ENCODE measurements at regions not wholly inside any gene's neighbourhood (a gene's known extent, or its start where the extent isn't known, plus 50 kb on each side); places are given as distances from the start of the nearest gene placed in this dataset.
A peak's percentile ranks its signal among the peaks of the same experiment; 100 is the strongest.

DNA sequence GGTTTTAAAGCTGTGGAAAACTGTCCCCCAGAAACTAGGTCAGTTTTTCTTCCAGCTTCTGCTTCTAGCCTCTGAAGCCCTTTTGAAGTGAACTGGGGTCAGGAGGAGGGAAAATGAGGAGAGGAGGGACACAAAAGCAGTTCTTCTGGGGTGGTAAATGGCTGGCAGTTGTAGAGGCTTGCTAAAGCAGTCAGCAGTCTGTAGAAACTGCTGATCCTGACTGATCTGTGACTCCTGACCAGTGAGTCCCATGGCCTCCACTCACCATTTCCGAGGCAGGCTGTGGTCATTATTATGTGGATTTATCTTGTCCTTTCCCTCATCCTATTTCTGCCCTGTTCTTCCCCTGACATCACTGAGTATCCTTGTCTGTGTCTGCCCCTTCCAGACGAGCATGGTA lies 276.4 kb upstream of the ROPN1 start:
- Histone ChIP-seq H3K27me3 (no peaks in the 10 kb centered on the region), H3K36me3 (peaks cover 7% of the 10 kb centered on the region), H3K4me2 (no peak overlapping the region; the same call in 1 of the 2 replicates), H3K27ac (no peak overlapping the region), H3K4me3 (no peak overlapping the region), H3K9ac (no peak overlapping the region), H3K4me1 (peaks cover 55% of the 10 kb centered on the region), H4K20me1 (no peaks in the 10 kb centered on the region), H3K9me3 (no peaks in the 10 kb centered on the region)
- TF ChIP-seq Cebpa-rat (IDR thresholded peaks at IDR 0.05), result no peak

DNA sequence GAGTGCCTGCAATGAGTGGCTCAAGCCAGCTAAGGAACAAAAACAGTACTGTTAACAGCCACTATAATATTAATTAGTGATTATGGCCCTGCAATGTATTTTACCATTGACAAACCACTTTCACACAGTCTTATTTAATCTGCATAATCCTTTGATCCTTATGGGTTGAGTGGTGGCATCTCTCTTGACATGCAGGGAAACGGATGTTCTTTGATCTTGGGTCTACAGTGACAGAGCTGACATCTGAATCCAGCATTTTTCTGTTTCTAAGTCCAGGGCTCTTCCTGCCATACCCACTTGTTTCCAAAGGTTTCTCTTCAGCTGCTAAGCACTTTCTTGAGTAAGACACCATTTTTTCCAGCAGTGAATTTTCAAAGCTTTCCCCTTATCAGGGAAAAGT lies 277.7 kb upstream of the ROPN1 start:
- peak overlapping the region; percentile 21 for H3K4me2 ChIP-seq
- H3K27me3 ChIP-seq, result no peaks in the 10 kb centered on the region
- no peaks in the 10 kb centered on the region for H4K20me1 ChIP-seq
- no peak overlapping the region for H3K4me3 ChIP-seq
- H3K9me3 ChIP-seq, result no peaks in the 10 kb centered on the region
- H3K4me1 ChIP-seq, result peaks cover 64% of the 10 kb centered on the region
- TF ChIP-seq Cebpa-rat (IDR thresholded peaks at IDR 0.05), result no peak
- H3K27ac ChIP-seq, result no peak overlapping the region
- no peak overlapping the region for H3K9ac ChIP-seq
- H3K36me3 ChIP-seq, result peaks cover 11% of the 10 kb centered on the region

DNA sequence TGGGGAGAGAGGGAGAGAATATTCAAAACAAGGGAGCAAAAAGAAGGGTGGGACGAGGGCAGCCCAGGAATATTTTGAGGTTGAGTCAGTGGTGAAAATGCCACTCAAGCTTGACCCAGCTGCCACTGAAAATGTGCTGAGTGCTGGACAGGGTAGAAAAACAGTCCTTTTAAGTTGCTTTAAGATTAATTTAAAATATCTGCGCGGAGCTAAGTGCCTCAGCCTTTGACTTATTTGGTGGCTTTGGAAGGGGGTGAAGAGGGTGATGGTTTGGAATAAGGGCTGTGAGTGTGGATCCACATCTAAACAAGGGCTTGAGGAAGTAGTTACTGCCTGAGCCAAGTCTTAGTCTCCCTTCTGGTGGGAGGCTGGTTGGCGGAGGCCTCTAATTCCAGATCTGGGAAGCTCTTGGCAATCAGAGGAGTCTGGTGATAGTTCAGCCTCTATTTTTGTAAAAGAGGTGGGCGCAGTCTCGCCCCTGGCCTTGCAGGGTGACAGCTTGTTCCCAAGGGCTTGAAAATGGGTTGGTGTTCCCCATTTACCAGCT lies 280.8 kb upstream of the ROPN1 start:
- Histone ChIP-seq H3K4me1 (peaks cover 70% of the 10 kb centered on the region), H3K4me2 (peak overlapping the region; percentile 63), H3K27ac (peak overlapping the region; percentile 36; the same call in 1 of the 2 replicates), H3K9me3 (no peaks in the 10 kb centered on the region), H4K20me1 (no peaks in the 10 kb centered on the region), H3K27me3 (no peaks in the 10 kb centered on the region), H3K4me3 (no peak overlapping the region), H3K9ac (no peak overlapping the region), H3K36me3 (peaks cover 11% of the 10 kb centered on the region)
- no peak for TF ChIP-seq Cebpa-rat (IDR thresholded peaks at IDR 0.05)

DNA sequence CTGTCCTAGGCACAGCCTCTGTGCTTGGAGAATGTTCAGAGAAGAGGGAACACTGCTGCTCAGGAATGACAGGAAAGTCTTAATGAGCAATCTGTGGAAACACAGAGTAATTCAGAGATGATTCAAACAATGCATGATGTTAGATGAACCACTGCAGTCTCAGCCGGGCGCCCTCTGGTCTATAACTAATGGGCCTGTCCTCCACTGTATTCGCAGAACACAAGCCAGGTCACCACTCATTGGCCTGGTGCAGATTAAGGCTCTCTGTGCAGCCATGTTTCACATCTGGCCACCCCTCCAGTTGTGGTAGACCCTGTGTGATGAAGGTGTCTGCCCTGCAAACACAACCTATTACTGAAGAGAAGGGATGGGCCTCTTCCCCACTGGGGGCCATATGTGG lies 281.7 kb upstream of the ROPN1 start:
- Histone ChIP-seq H3K9me3 (no peaks in the 10 kb centered on the region), H3K4me2 (peak overlapping the region; percentile 63; the same call in 1 of the 2 replicates), H3K9ac (no peak overlapping the region), H3K27ac (no peak overlapping the region), H4K20me1 (no peaks in the 10 kb centered on the region), H3K4me1 (peaks cover 68% of the 10 kb centered on the region), H3K36me3 (peaks cover 9% of the 10 kb centered on the region), H3K4me3 (no peak overlapping the region), H3K27me3 (no peaks in the 10 kb centered on the region)
- TF ChIP-seq Cebpa-rat (IDR thresholded peaks at IDR 0.05), result no peak

DNA sequence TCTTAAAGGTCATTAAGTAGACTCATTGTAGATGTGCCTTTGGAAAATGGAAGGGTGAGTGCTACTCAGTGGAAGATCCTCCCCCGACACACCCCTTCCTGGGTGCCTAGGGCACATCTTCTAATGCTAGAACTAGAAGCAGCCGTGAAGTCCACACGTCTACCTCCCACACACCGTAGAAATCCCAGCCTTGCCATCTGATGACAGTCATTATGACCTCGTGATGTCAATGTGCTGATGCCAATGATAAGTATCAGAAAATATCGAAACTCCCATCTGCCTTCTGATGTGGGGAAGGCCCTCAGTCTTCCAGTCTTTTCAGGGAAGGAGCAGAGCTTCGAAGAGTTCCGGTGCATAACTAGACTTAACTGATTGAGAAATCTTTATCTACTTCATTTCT lies 282.1 kb upstream of the ROPN1 start:
- H4K20me1 ChIP-seq, result no peaks in the 10 kb centered on the region
- no peak overlapping the region for H3K9ac ChIP-seq
- H3K4me3 ChIP-seq, result no peak overlapping the region
- no peak for TF ChIP-seq Cebpa-rat (IDR thresholded peaks at IDR 0.05)
- H3K27me3 ChIP-seq, result no peaks in the 10 kb centered on the region
- no peak overlapping the region for H3K27ac ChIP-seq
- peaks cover 5% of the 10 kb centered on the region for H3K36me3 ChIP-seq
- no peak overlapping the region for H3K4me2 ChIP-seq
- H3K4me1 ChIP-seq, result peaks cover 64% of the 10 kb centered on the region
- no peaks in the 10 kb centered on the region for H3K9me3 ChIP-seq

DNA sequence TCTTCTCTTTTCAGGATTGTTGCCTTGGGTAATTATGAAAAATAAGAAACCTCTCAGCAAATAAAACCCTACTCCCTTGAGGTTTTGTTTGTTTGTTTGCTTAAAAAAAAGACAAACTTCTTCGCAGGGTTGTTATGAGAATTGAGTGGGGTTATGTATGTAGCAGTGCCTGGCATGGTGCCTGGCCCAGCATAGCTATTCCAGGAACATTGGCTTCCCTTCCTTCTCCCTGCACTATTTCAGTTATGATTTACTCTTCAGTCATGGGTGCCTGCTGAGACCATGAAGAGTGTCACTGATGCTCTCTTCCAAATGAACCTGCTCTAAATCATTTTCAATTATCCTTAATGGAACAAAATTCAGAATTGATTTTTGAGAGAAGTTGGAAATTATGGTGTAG lies 283.5 kb upstream of the ROPN1 start:
- Histone ChIP-seq H3K4me1 (peaks cover 56% of the 10 kb centered on the region), H3K36me3 (0 out of 2 replicates have a peak, but pooled peaks cover 4% of the 10 kb centered on the region), H4K20me1 (no peaks in the 10 kb centered on the region), H3K27me3 (no peaks in the 10 kb centered on the region), H3K9ac (no peak overlapping the region), H3K4me2 (peak overlapping the region; percentile 43), H3K9me3 (no peaks in the 10 kb centered on the region), H3K27ac (no peak overlapping the region), H3K4me3 (no peak overlapping the region)
- no peak for TF ChIP-seq Cebpa-rat (IDR thresholded peaks at IDR 0.05)

DNA sequence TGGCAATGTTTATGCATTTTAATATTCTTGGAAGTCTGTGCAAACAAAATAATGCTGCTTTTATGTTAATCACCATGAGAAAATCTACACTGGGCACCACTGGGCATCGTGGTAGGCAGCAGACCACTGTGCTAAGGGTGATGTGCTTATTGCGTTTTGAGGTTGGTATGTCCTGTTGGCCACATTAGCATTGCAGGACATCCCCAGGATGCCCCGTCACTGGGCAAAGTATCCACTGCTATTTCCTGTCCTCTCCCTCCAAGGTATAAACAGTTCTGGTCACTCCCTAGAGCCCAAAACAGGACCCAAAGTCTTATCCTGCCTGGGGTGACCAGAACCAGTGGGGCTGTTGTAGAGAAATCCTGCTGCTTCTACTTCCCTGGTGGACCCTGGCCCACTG lies 284.2 kb upstream of the ROPN1 start:
- no peak for TF ChIP-seq Cebpa-rat (IDR thresholded peaks at IDR 0.05)
- no peaks in the 10 kb centered on the region for H4K20me1 ChIP-seq
- H3K27me3 ChIP-seq, result no peaks in the 10 kb centered on the region
- no peak overlapping the region for H3K27ac ChIP-seq
- no peak overlapping the region for H3K4me3 ChIP-seq
- H3K4me1 ChIP-seq, result peaks cover 56% of the 10 kb centered on the region
- H3K9ac ChIP-seq, result no peak overlapping the region
- no peak overlapping the region for H3K4me2 ChIP-seq
- H3K9me3 ChIP-seq, result no peaks in the 10 kb centered on the region
- 0 out of 2 replicates have a peak, but pooled peaks cover 4% of the 10 kb centered on the region for H3K36me3 ChIP-seq

DNA sequence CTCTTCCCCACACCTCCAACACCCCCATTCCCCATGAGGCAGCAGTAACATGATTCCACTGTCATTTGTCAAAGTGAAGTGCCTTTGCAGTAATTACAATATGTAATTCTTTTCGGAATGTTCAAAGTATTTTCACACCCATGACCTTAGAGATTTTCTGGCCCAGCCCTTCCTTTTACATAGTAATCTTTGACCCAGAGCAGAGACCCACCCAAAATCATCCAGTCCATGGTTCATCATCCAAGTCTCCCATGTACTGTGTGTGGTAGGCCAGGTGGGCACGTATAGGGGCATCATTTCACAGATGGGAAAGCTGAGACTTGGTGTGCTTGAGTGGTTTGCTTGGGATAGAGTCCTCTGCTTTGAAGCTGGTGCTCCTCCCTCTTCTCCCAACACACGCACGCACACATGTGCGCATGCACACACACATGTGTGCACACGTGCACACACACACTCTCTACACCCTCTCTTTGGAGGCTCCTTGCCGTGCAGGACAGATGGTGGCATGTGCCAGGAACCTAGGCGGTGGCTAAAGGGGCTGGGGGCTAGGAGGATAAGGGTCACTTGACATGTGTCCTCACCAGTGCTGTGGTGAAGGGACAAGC lies 284.7 kb upstream of the ROPN1 start:
- TF ChIP-seq Cebpa-rat (IDR thresholded peaks at IDR 0.05), result no peak

DNA sequence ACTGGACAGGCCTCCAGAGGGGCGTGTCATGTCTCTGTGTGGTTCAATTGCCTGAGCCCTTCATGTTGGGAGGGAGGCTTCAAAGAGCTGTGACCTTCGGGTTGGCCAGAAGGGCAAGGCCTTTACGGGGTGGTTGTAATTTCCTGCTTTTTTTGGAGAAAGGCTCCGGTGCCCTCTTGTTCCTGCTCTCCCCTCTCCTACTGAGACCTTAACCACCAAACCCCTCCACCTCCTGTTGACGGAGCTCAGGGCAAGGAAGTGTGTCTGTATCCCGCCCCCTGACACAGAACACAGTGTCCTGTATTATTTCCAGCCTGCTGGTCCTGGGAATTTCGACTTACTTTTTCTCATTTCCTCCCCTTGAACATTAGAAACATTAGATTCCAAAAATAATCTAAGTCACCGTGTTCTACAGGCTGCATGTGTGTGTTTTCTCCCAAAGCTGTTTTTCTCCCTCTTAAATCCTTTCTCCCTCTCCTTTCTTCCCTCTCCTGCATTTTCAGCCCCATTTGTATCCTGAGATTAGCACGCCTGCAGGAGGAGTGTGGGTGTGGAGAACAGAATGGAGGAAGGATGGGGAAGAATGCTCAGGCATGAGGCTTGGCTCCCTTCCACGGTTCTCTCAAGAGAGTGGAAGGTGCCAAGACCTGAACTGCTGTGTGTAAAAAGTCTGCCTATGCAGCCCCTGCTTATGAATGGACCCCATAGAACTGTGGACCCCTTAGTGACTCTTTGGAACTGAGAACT lies 285.4 kb upstream of the ROPN1 start:
- Histone ChIP-seq H3K27ac (no peak overlapping the region), H4K20me1 (no peaks in the 10 kb centered on the region), H3K27me3 (no peaks in the 10 kb centered on the region), H3K4me2 (peak overlapping the region; percentile 16; the same call in 1 of the 2 replicates), H3K36me3 (0 out of 2 replicates have a peak, but pooled peaks cover 4% of the 10 kb centered on the region), H3K9ac (no peak overlapping the region), H3K4me1 (peaks cover 52% of the 10 kb centered on the region), H3K9me3 (no peaks in the 10 kb centered on the region), H3K4me3 (no peak overlapping the region)
- no peak for TF ChIP-seq Cebpa-rat (IDR thresholded peaks at IDR 0.05)

More for the DNA sequence above, 284.7 kb upstream of the ROPN1 start:
- no peak overlapping the region for H3K9ac ChIP-seq
- no peak overlapping the region for H3K4me3 ChIP-seq
- H3K27ac ChIP-seq, result no peak overlapping the region
- peaks cover 56% of the 10 kb centered on the region for H3K4me1 ChIP-seq
- H3K36me3 ChIP-seq, result 0 out of 2 replicates have a peak, but pooled peaks cover 4% of the 10 kb centered on the region
- no peaks in the 10 kb centered on the region for H4K20me1 ChIP-seq
- H3K9me3 ChIP-seq, result no peaks in the 10 kb centered on the region
- no peak overlapping the region for H3K4me2 ChIP-seq
- H3K27me3 ChIP-seq, result no peaks in the 10 kb centered on the region

Measured in BLaER1 (cell line).